IPS-18a (cell line): ENCODE measurements at regions not wholly inside any gene's neighbourhood (a gene's known extent, or its start where the extent isn't known, plus 50 kb on each side); places are given as distances from the start of the nearest gene placed in this dataset.

Experiments used
- H3K27ac ChIP-seq: one replicate; pipeline ENCODE4 v1.5.1; 2013; ENCODE audit warnings: low read length
- H3K27me3 ChIP-seq: one replicate; pipeline ENCODE4 v1.6.1; 2013; ENCODE audit warnings: mild to moderate bottlenecking, low read length; ENCODE audit not compliant: control insufficient read depth, insufficient read depth
- H3K36me3 ChIP-seq: one replicate; pipeline ENCODE4 v1.6.1; 2013; ENCODE audit warnings: low read depth, low read length; ENCODE audit not compliant: control insufficient read depth
- H3K4me1 ChIP-seq: one replicate; pipeline ENCODE4 v1.6.1; 2013; ENCODE audit warnings: low read depth, low read length; ENCODE audit not compliant: control insufficient read depth
- H3K4me3 ChIP-seq: one replicate; pipeline ENCODE4 v1.5.1; 2013; ENCODE audit warnings: low read length
- H3K9ac ChIP-seq: one replicate; pipeline ENCODE4 v1.6.1; 2013; ENCODE audit warnings: mild to moderate bottlenecking, low read length, moderate library complexity
- H3K9me3 ChIP-seq: one replicate; pipeline ENCODE4 v1.6.1; 2013; ENCODE audit warnings: low read depth, low read length; ENCODE audit not compliant: control insufficient read depth

GRCh38 chr20:48426630-48427029 is 401.2 kb downstream of the PREX1 start:
- Histone ChIP-seq H3K36me3 (no peaks in the 10 kb centered on the region), H3K4me1 (peaks cover 2% of the 10 kb centered on the region), H3K9ac (no peak overlapping the region), H3K27me3 (no peaks in the 10 kb centered on the region), H3K27ac (no peak overlapping the region), H3K9me3 (no peaks in the 10 kb centered on the region), H3K4me3 (no peak overlapping the region)

- no peaks in the 10 kb centered on the region for H3K27me3 ChIP-seq
- H3K9me3 ChIP-seq = no peaks in the 10 kb centered on the region
- H3K9ac ChIP-seq = no peak overlapping the region
- H3K4me3 ChIP-seq = no peak overlapping the region
- H3K4me1 ChIP-seq = no peaks in the 10 kb centered on the region
- no peaks in the 10 kb centered on the region for H3K36me3 ChIP-seq
- H3K27ac ChIP-seq = no peak overlapping the region
These were observed 401.8 kb downstream of the PREX1 start for GRCh38 chr20:48425817-48426612.

GRCh38 chr20:48425321-48425720 is 402.5 kb downstream of the PREX1 start:
- no peaks in the 10 kb centered on the region for H3K4me1 ChIP-seq
- H3K27ac ChIP-seq = no peak overlapping the region
- H3K9me3 ChIP-seq = no peaks in the 10 kb centered on the region
- H3K9ac ChIP-seq = no peak overlapping the region
- H3K27me3 ChIP-seq = no peaks in the 10 kb centered on the region
- H3K36me3 ChIP-seq = no peaks in the 10 kb centered on the region
- H3K4me3 ChIP-seq = no peak overlapping the region

DNA sequence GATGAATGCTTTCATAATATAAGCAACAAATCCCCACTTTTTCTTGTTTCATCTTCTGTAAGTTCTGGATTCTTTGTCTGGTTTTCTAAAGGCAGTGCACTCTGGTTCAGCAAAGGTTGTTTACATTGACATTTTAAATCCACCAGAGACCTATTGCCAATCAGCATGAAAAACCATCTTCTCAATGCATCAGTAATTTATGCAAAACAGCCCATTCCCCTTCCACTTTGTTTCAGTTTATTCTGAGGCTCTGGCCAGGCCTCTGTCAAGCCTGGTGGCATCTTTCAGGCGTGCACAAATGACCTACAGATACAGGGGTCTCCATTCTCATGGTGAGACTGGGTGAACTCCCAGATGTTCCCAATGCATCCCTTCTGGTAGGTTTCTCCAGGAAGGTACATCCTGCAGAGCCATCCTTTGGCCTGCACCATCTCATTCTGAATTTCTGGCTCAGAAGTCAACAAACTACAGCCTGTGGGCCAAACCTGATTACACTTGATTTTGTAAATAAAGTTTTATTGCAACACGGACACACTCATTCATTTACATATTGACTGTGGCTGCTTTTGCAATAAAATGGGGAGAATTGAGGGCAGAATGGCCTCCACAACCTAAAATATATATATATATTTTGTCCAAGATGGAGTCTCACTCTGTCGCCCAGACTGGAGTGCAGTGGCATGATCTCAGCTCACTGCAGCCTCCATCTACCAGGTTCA is 405.4 kb downstream of the PREX1 start:
- no peaks in the 10 kb centered on the region for H3K9me3 ChIP-seq
- no peaks in the 10 kb centered on the region for H3K36me3 ChIP-seq
- H3K4me1 ChIP-seq = no peaks in the 10 kb centered on the region
- no peaks in the 10 kb centered on the region for H3K27me3 ChIP-seq
- H3K9ac ChIP-seq = no peak overlapping the region
- H3K4me3 ChIP-seq = no peak overlapping the region
- H3K27ac ChIP-seq = no peak overlapping the region

GRCh38 chr20:48421547-48421946 is 406.3 kb downstream of the PREX1 start:
- no peaks in the 10 kb centered on the region for H3K4me1 ChIP-seq
- H3K36me3 ChIP-seq = no peaks in the 10 kb centered on the region
- no peak overlapping the region for H3K27ac ChIP-seq
- no peaks in the 10 kb centered on the region for H3K9me3 ChIP-seq
- H3K27me3 ChIP-seq = no peaks in the 10 kb centered on the region
- H3K4me3 ChIP-seq = no peak overlapping the region
- no peak overlapping the region for H3K9ac ChIP-seq

DNA sequence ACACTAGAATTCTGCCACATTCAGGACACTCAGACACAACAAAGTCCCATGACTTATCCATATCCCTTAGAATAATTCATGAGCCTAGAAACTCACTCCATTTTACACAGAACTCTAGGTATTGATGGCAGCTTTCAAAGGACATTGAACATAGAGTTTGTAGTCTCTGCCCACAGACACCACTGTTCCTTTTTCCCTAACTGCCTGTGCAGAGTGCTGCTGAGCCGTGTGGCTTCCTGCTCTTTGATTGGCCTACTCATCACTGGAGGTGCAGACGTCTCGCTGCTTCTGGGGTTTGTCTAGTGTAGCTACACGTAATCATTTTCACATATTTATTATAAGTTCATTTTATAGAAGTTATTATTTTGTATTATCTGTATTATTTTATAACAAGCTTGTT is 407.6 kb downstream of the PREX1 start:
- Histone ChIP-seq H3K4me3 (no peak overlapping the region), H3K27ac (no peak overlapping the region), H3K4me1 (no peaks in the 10 kb centered on the region), H3K9ac (no peak overlapping the region), H3K36me3 (no peaks in the 10 kb centered on the region), H3K9me3 (no peaks in the 10 kb centered on the region), H3K27me3 (no peaks in the 10 kb centered on the region)

GRCh38 chr20:48419173-48419572 is 408.6 kb downstream of the PREX1 start:
- no peak overlapping the region for H3K27ac ChIP-seq
- H3K4me3 ChIP-seq = no peak overlapping the region
- no peak overlapping the region for H3K9ac ChIP-seq
- H3K9me3 ChIP-seq = no peaks in the 10 kb centered on the region
- H3K36me3 ChIP-seq = no peaks in the 10 kb centered on the region
- no peaks in the 10 kb centered on the region for H3K4me1 ChIP-seq
- no peaks in the 10 kb centered on the region for H3K27me3 ChIP-seq

DNA sequence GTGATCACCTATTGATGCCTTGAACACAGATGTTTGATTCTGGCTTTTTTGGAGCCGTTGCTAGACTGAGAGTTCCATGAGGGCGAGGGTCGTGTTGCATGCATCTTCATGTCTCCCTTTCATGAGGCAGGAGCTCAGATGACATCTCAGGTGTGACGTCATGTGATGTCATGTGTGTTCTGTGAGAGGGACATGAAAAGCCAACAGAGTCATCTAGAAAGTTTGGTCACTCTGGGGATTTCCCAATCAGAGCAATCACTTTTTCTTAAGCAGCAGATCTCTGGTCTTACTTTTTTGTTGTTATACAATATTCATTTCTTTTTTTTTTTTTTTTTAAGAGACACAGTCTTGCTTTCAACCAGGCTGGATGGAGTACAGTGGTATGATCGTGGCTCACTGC is 411.8 kb downstream of the PREX1 start:
- no peak overlapping the region for H3K9ac ChIP-seq
- no peak overlapping the region for H3K4me3 ChIP-seq
- H3K9me3 ChIP-seq = no peaks in the 10 kb centered on the region
- H3K27ac ChIP-seq = no peak overlapping the region
- H3K27me3 ChIP-seq = no peaks in the 10 kb centered on the region
- no peaks in the 10 kb centered on the region for H3K4me1 ChIP-seq
- H3K36me3 ChIP-seq = no peaks in the 10 kb centered on the region

- H3K4me1 ChIP-seq = no peaks in the 10 kb centered on the region
- H3K4me3 ChIP-seq = no peak overlapping the region
- H3K36me3 ChIP-seq = no peaks in the 10 kb centered on the region
- H3K9ac ChIP-seq = no peak overlapping the region
- H3K27me3 ChIP-seq = no peaks in the 10 kb centered on the region
- H3K27ac ChIP-seq = no peak overlapping the region
- no peaks in the 10 kb centered on the region for H3K9me3 ChIP-seq
These were observed 413.0 kb downstream of the PREX1 start for GRCh38 chr20:48414786-48415185.

GRCh38 chr20:48411919-48412522 is 415.8 kb downstream of the PREX1 start:
- Histone ChIP-seq H3K27ac (no peak overlapping the region), H3K27me3 (no peaks in the 10 kb centered on the region), H3K9me3 (no peaks in the 10 kb centered on the region), H3K36me3 (no peaks in the 10 kb centered on the region), H3K4me1 (peaks cover 14% of the 10 kb centered on the region), H3K4me3 (no peak overlapping the region), H3K9ac (no peak overlapping the region)

DNA sequence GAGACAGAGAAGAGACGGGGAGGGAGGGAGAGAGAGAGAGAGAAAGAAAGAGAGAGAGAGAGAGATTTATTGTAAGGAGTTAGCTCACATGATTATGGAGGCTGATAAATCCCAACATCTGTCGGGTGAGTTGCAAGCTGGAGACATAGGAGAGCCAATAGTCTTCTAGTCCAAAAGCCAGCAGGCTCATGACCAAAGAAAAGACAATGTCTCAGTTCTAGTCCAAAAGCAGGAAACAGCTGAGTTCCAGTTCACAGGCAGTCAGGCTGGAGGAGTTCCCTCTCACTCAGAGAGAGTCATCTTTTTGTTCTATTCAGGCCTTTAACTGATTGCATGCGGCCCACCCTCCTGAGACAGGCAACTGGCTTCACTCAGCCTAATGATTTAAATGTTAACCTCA is 416.6 kb downstream of the PREX1 start:
- H3K4me3 ChIP-seq = no peak overlapping the region
- H3K9ac ChIP-seq = no peak overlapping the region
- no peak overlapping the region for H3K27ac ChIP-seq
- no peaks in the 10 kb centered on the region for H3K36me3 ChIP-seq
- H3K27me3 ChIP-seq = no peaks in the 10 kb centered on the region
- no peaks in the 10 kb centered on the region for H3K9me3 ChIP-seq
- H3K4me1 ChIP-seq = peaks cover 22% of the 10 kb centered on the region
